Immature natural killer cell (primary cell): ENCODE measurements at regions not wholly inside any gene's neighbourhood (a gene's known extent, or its start where the extent isn't known, plus 50 kb on each side); places are given as distances from the start of the nearest gene placed in this dataset.
"Not testable (repeated sequence)": the region's sequence is repeated elsewhere in the genome, so short reads cannot be mapped to it uniquely, and the experiment has no call there.

Experiments used
- DNase-seq, 3 donors: peaks; one replicate each; pipeline ENCODE4 v3.0.0; 2022; ENCODE audit warnings: mixed read lengths in 1 of 3
- H3K27ac Mint-ChIP-seq, 6 donors: one replicate each; pipeline ENCODE4 v1.8.0; 2020; ENCODE audit warnings: mixed read lengths in 6 of 6, mild to moderate bottlenecking in 5 of 6, inconsistent platforms in 4 of 6, moderate library complexity in 3 of 6
- H3K27me3 Mint-ChIP-seq, 3 donors: one replicate each; pipeline ENCODE4 v1.8.0; 2020 to 2021; ENCODE audit warnings: low read depth in 3 of 3, mild to moderate bottlenecking in 3 of 3, mixed read lengths in 3 of 3, moderate library complexity in 3 of 3, inconsistent platforms in 1 of 3
- H3K36me3 Mint-ChIP-seq, 3 donors: one replicate each; pipeline ENCODE4 v1.8.0; 2020; ENCODE audit warnings: mixed read lengths in 3 of 3, inconsistent platforms in 2 of 3, mild to moderate bottlenecking in 2 of 3
- H3K4me1 Mint-ChIP-seq, 2 donors: one replicate each; pipeline ENCODE4 v1.8.0; 2020; ENCODE audit warnings: inconsistent platforms in 2 of 2, mild to moderate bottlenecking in 2 of 2, mixed read lengths in 2 of 2, moderate library complexity in 1 of 2
- H3K4me3 Mint-ChIP-seq, 5 donors: one replicate each; pipeline ENCODE4 v1.8.0; 2020; ENCODE audit warnings: mild to moderate bottlenecking in 5 of 5, mixed read lengths in 5 of 5, inconsistent platforms in 3 of 5, moderate library complexity in 3 of 5
- H3K9me3 Mint-ChIP-seq, 6 donors: one replicate each; pipeline ENCODE4 v1.8.0; 2020; ENCODE audit warnings: mild to moderate bottlenecking in 6 of 6, mixed read lengths in 6 of 6, inconsistent platforms in 4 of 6, moderate library complexity in 3 of 6

DNA sequence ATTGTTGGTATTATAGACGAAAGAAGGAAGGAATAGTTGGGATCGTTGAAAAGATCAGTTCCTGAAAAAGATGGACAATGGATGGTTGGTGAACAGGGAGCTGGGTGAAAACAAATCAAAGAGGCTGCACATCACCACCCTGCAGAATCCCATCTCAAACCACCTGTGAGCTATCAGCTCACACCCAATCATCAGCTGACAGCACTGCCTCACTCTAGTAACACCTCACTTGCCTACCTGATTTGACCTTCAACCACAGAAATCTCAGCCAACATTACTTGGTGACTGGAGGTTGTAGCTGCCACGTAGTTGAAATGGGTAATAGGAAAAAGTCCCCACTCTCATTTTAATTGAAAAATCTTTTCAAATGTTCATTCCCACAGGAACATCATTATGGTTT, 101.8 kb upstream of the DST start:
- peaks cover 0 to 3% (median 0%) of the 10 kb centered on the region in 3 donors for H3K27me3 Mint-ChIP-seq
- H3K9me3 Mint-ChIP-seq: peaks cover 0 to 6% (median 0%) of the 10 kb centered on the region in 6 donors
- peaks cover 0 to 7% of the 10 kb centered on the region in 2 donors for H3K4me1 Mint-ChIP-seq
- no peak for DNase-seq
- H3K36me3 Mint-ChIP-seq: no peaks in the 10 kb centered on the region
- peak overlapping the region in 1 of 6 donors; percentile 51 for H3K27ac Mint-ChIP-seq
- no peak overlapping the region for H3K4me3 Mint-ChIP-seq

DNA sequence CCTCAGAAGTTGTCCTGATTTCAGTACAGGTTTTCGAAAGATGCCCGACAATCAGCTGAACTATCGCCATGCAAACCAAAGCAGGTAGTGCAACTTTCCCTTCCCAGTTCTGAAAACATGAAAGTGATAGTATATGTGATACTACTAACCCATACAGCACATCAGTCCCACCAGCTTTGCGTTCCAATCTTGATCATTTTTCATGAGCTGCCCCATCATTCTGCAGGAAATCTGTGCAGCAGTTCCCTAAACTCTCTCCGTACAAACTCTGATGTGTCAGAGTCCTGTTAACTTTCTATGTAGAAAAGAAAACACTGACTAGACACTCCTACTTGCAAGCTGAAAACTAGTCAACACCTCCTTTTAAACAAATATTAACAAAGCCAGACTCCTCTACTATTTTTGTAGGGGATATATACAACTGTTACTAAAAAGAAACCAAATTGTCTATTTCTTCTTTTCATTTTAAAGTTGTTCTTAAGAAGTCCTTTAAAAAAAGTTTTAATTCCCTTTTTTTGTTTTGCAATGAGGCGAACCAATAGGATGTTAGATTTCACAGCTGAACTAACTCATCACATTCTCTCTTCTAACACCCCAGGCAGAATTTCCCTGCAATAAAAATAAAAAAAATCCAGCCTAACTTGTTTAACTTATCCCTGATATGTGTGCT, 99.6 kb upstream of the DST start:
- H3K36me3 Mint-ChIP-seq: no peaks in the 10 kb centered on the region
- peaks cover 0 to 3% (median 2%) of the 10 kb centered on the region in 3 donors for H3K27me3 Mint-ChIP-seq
- H3K4me1 Mint-ChIP-seq: peaks cover 0 to 7% of the 10 kb centered on the region in 2 donors
- H3K27ac Mint-ChIP-seq: no peak overlapping the region
- no peak overlapping the region for H3K4me3 Mint-ChIP-seq
- DNase-seq: no peak
- peaks cover 0 to 6% (median 0%) of the 10 kb centered on the region in 6 donors for H3K9me3 Mint-ChIP-seq

GRCh38 chr6:56741472-56741871, 98.8 kb upstream of the DST start:
- peaks cover 0 to 7% of the 10 kb centered on the region in 2 donors for H3K4me1 Mint-ChIP-seq

GRCh38 chr6:56739836-56740815, 97.4 kb upstream of the DST start:
- Mint-ChIP-seq H3K36me3 (no peaks in the 10 kb centered on the region), H3K27ac (no peak overlapping the region), H3K27me3 (peaks cover 0 to 5% (median 2%) of the 10 kb centered on the region in 3 donors), H3K9me3 (peaks cover 0 to 7% (median 0%) of the 10 kb centered on the region in 6 donors), H3K4me1 (peaks cover 0 to 7% of the 10 kb centered on the region in 2 donors), H3K4me3 (no peak overlapping the region)
- DNase-seq: no peak

More at GRCh38 chr6:56741472-56741871, 98.8 kb upstream of the DST start:
- H3K36me3 Mint-ChIP-seq: no peaks in the 10 kb centered on the region
- no peak overlapping the region for H3K4me3 Mint-ChIP-seq
- peaks cover 0 to 7% (median 0%) of the 10 kb centered on the region in 6 donors for H3K9me3 Mint-ChIP-seq
- peaks cover 0 to 3% (median 2%) of the 10 kb centered on the region in 3 donors for H3K27me3 Mint-ChIP-seq
- no peak for DNase-seq
- H3K27ac Mint-ChIP-seq: no peak overlapping the region

DNA sequence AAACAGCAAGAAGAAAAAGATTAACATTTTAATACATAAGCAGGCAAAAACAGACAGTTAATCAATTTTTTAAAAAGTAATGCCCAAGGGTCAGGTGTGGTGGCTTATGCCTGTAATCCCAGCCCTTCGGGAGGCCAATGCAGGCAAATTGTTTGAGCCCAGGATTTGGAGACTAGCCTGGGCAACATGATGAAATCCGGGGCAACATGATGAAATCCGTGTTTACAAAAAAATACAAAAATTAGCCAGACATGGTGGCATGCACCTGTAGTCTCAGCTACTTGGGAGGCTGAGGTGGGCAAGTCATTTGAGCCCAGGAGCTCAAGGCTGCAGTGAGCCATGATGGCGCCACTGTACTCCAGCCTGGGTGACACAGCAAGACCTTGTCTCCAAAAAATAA, 94.1 kb upstream of the DST start:
- DNase-seq: no peak
- no peak overlapping the region for H3K4me3 Mint-ChIP-seq
- no peak overlapping the region for H3K27ac Mint-ChIP-seq
- no peaks in the 10 kb centered on the region for H3K36me3 Mint-ChIP-seq
- H3K27me3 Mint-ChIP-seq: peaks cover 0 to 2% (median 2%) of the 10 kb centered on the region in 3 donors
- H3K9me3 Mint-ChIP-seq: peaks cover 0 to 7% (median 0%) of the 10 kb centered on the region in 6 donors
- no peaks in the 10 kb centered on the region for H3K4me1 Mint-ChIP-seq

DNA sequence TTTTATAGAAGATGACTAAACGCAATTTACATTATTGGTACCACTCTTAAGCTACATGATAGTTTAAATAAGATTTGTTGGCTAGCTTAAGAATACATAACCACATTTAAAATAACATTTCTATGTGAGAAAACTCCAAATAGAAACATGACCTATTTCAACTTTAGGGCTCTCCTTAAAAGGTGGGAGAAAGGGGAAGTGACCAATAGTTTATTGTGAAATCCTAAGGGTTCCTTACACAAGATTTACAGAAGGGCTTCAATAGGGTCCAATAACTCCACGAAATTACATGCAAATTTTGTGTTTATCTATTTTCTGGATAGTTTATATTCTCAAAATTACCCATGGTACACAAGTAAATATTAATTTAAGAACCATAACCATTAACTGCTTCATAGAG, 91.6 kb upstream of the DST start:
- Mint-ChIP-seq H3K9me3 (peaks cover 0 to 2% (median 0%) of the 10 kb centered on the region in 6 donors), H3K4me1 (peaks cover 0 to 10% of the 10 kb centered on the region in 2 donors), H3K36me3 (no peaks in the 10 kb centered on the region), H3K27ac (no peak overlapping the region), H3K4me3 (no peak overlapping the region), H3K27me3 (peaks cover 0 to 2% (median 2%) of the 10 kb centered on the region in 3 donors)
- DNase-seq: no peak

DNA sequence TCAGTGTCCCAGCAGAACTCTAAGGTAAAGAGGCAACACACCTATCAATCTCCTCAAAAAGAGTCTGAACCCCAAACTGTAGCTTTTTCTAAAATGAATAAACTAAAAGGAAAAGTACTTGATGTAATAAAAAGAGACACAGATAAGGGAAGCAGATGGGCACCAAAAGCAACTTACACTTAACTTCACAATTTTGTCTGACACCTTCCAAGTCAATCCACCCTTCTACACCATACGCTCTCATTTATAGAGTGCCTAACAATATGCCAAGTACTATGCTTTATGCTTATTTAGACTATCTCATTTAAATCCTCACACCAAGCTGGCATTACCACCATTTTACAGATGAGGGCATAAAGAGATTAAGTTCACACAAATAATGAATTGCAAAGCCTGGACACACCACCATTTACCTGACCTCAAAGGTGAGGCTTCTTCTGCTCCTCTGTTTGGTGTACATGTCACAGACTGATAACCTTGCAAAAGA, 90.6 kb upstream of the DST start:
- Mint-ChIP-seq H3K36me3 (no peaks in the 10 kb centered on the region), H3K4me1 (peaks cover 0 to 11% of the 10 kb centered on the region in 2 donors), H3K9me3 (peaks cover 0 to 2% (median 0%) of the 10 kb centered on the region in 6 donors), H3K4me3 (no peak overlapping the region), H3K27ac (no peak overlapping the region), H3K27me3 (peaks cover 0 to 2% (median under 1%) of the 10 kb centered on the region in 3 donors)
- DNase-seq: no peak

DNA sequence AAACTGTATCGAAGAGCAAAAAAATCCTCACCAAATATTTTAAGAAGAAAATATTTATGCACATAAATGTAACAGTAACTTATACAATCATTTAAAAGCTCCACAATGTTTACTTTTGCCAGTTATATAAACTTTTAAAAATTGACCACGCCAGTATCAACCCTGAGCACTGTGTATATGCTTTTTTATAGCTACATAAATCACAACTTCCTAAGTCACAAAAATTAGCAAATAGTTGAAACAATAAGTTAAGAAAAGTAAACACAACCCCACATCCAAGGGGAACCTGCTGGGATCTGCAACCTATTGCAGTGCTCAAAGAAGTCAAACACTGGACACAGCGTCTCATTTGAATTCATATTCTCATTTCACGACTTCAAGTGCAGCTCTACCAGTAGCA, 89.8 kb upstream of the DST start:
- peaks cover 0 to 2% (median 0%) of the 10 kb centered on the region in 3 donors for H3K27me3 Mint-ChIP-seq
- peaks cover 0 to 2% (median 0%) of the 10 kb centered on the region in 6 donors for H3K9me3 Mint-ChIP-seq
- no peak overlapping the region for H3K4me3 Mint-ChIP-seq
- no peak for DNase-seq
- no peaks in the 10 kb centered on the region for H3K36me3 Mint-ChIP-seq
- no peak overlapping the region for H3K27ac Mint-ChIP-seq
- peaks cover 0 to 11% of the 10 kb centered on the region in 2 donors for H3K4me1 Mint-ChIP-seq

GRCh38 chr6:56730663-56731529, 88.2 kb upstream of the DST start:
- Mint-ChIP-seq H3K9me3 (no peaks in the 10 kb centered on the region), H3K27ac (peak overlapping the region in 1 of 6 donors; percentile 51), H3K4me1 (peaks cover 0 to 11% of the 10 kb centered on the region in 2 donors), H3K4me3 (no peak overlapping the region), H3K27me3 (peaks cover 0 to under 1% (median 0%) of the 10 kb centered on the region in 3 donors), H3K36me3 (no peaks in the 10 kb centered on the region)
- no peak for DNase-seq

DNA sequence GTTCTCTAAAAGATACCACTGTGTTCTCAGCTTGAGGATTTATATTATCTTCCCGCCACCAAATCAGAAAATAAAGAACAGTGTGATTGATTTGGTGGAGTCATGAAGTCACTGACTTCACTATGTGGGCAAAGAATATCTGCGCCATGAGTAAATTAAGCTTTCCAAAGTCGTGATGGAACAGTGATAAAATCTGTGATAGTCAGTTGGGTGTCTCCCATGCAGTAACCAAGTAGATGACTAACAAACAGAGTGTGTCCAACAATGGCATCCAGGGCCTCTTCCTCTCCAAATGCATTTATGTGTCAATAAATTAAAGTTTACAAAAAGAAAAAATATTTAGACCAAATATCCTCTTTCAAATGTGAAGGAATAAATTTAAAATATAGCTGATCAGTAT, 87.0 kb upstream of the DST start:
- no peak for DNase-seq
- no peaks in the 10 kb centered on the region for H3K27me3 Mint-ChIP-seq

DNA sequence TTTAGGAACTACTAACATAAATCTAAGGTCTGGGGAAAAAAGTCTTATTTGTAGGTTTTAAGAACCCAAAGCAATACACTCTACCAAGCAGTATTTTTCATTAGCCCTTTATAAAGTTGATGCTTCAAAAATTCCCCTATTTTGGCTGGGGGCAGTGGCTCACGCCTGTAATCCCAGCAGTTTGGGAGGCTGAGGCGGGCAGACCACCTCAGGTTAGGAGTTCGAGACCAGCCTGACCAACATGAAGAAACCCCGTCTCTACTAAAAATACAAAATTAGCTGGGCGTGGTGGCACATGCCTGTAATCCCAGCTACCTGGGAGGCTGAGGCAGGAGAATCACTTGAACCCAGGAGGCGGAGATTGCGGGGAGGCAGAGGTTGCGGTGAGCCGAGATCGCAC, 86.5 kb upstream of the DST start:
- H3K27ac Mint-ChIP-seq, H3K4me3 Mint-ChIP-seq, H3K9me3 Mint-ChIP-seq, DNase-seq, H3K27me3 Mint-ChIP-seq, H3K36me3 Mint-ChIP-seq: not testable (repeated sequence)
- H3K4me1 Mint-ChIP-seq: peaks cover 0 to 11% of the 10 kb centered on the region in 2 donors

More for the DNA sequence above, 87.0 kb upstream of the DST start:
- no peaks in the 10 kb centered on the region for H3K36me3 Mint-ChIP-seq
- no peak overlapping the region for H3K4me3 Mint-ChIP-seq
- H3K9me3 Mint-ChIP-seq: no peaks in the 10 kb centered on the region
- H3K27ac Mint-ChIP-seq: no peak overlapping the region
- H3K4me1 Mint-ChIP-seq: peaks cover 0 to 11% of the 10 kb centered on the region in 2 donors

GRCh38 chr6:56727097-56727850, 84.6 kb upstream of the DST start:
- Mint-ChIP-seq H3K27me3 (no peaks in the 10 kb centered on the region), H3K9me3 (no peaks in the 10 kb centered on the region), H3K4me1 (peaks cover 0 to 11% of the 10 kb centered on the region in 2 donors), H3K4me3 (no peak overlapping the region), H3K36me3 (no peaks in the 10 kb centered on the region), H3K27ac (no peak overlapping the region)
- DNase-seq: no peak
